HUES64 (cell line): ENCODE measurements at regions not wholly inside any gene's neighbourhood (a gene's known extent, or its start where the extent isn't known, plus 50 kb on each side); places are given as distances from the start of the nearest gene placed in this dataset.
"Not testable (repeated sequence)": the region's sequence is repeated elsewhere in the genome, so short reads cannot be mapped to it uniquely, and the experiment has no call there.

Experiments used
- H3K27ac ChIP-seq: 2 replicates; pipeline ENCODE4 v1.7.0; 2013; ENCODE audit warnings: low read depth, low read length, inconsistent platforms
- H3K27me3 ChIP-seq: 2 replicates; pipeline ENCODE4 v1.6.1; 2013; ENCODE audit warnings: mild to moderate bottlenecking, low read length; ENCODE audit not compliant: insufficient read depth
- H3K36me3 ChIP-seq: 2 replicates; pipeline ENCODE4 v1.6.1; 2013; ENCODE audit warnings: mild to moderate bottlenecking, low read length; ENCODE audit not compliant: insufficient read depth
- H3K4me1 ChIP-seq: 2 replicates; pipeline ENCODE4 v1.6.1; 2013; ENCODE audit warnings: mild to moderate bottlenecking, low read length, moderate library complexity; ENCODE audit not compliant: insufficient read depth
- H3K4me3 ChIP-seq: 2 replicates; pipeline ENCODE4 v1.5.1; 2013; ENCODE audit warnings: mild to moderate bottlenecking, low read length, moderate library complexity
- H3K9ac ChIP-seq: 2 replicates; pipeline ENCODE4 v1.6.1; 2013; ENCODE audit warnings: mild to moderate bottlenecking, low read depth, low read length
- H3K9me3 ChIP-seq: 2 replicates; pipeline ENCODE4 v1.6.1; 2013; ENCODE audit warnings: low read depth, low read length; ENCODE audit not compliant: insufficient read depth
- WGBS: fragments of 150-250, 120-280 bp; methylation state at CpG from one replicate; pipeline ENCODE4 v1.1.7; 2013; ENCODE audit warnings: missing lambda C conversion rate; 5-methylcytosine and 5-hydroxymethylcytosine counted together

DNA sequence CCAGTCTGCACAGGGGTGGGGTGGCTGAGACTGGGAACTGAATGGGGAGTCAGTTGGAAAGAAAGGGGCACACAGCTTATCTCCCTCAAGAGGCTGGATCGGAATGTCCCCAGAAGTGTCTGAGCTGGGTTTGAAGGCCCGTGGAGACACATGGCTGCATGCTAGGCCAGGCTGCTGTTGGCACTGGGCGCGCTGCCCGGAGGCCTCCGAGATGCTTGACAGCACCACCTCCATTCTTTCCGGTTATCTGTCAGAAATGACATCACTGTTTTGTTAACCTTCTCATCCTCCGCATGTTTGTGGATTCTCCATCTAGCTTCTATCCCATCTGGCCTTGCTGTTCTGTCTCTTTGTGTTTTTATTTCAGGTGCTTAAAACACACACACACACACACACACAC is 85.5 kb downstream of the APIP start:
- H3K4me3 ChIP-seq = no peak overlapping the region
- H3K9ac ChIP-seq = no peak overlapping the region
- no peaks in the 10 kb centered on the region for H3K36me3 ChIP-seq
- H3K9me3 ChIP-seq = no peaks in the 10 kb centered on the region
- H3K27me3 ChIP-seq = no peaks in the 10 kb centered on the region
- H3K4me1 ChIP-seq = peaks cover 3% of the 10 kb centered on the region; the same call in 1 of the 2 replicates
- no peak overlapping the region for H3K27ac ChIP-seq
- 91% methylated on average over 8 of the region's 8 CpGs for WGBS

GRCh38 chr11:34830035-34830434 is 86.1 kb downstream of the APIP start:
- Histone ChIP-seq H3K9ac (no peak overlapping the region), H3K9me3 (no peaks in the 10 kb centered on the region), H3K27ac (no peak overlapping the region), H3K4me1 (peaks cover 3% of the 10 kb centered on the region; the same call in 1 of the 2 replicates), H3K4me3 (no peak overlapping the region), H3K36me3 (no peaks in the 10 kb centered on the region), H3K27me3 (no peaks in the 10 kb centered on the region)
- 61% methylated on average over 5 of the region's 5 CpGs for WGBS

GRCh38 chr11:34827228-34827627 is 89.0 kb downstream of the APIP start:
- 91% methylated on average over 1 of the region's 1 CpG for WGBS
- no peak overlapping the region for H3K27ac ChIP-seq

GRCh38 chr11:34826384-34826726 is 89.8 kb downstream of the APIP start:
- WGBS = 75% methylated on average over 1 of the region's 1 CpG
- H3K36me3 ChIP-seq = no peaks in the 10 kb centered on the region
- no peak overlapping the region for H3K27ac ChIP-seq
- H3K27me3 ChIP-seq = no peaks in the 10 kb centered on the region
- no peak overlapping the region for H3K4me3 ChIP-seq
- no peak overlapping the region for H3K9ac ChIP-seq
- peaks cover 6% of the 10 kb centered on the region; the same call in 1 of the 2 replicates for H3K4me1 ChIP-seq
- no peaks in the 10 kb centered on the region for H3K9me3 ChIP-seq

More at GRCh38 chr11:34827228-34827627, 89.0 kb downstream of the APIP start:
- Histone ChIP-seq H3K9me3 (no peaks in the 10 kb centered on the region), H3K9ac (no peak overlapping the region), H3K4me1 (peaks cover 6% of the 10 kb centered on the region; the same call in 1 of the 2 replicates), H3K27me3 (no peaks in the 10 kb centered on the region), H3K4me3 (no peak overlapping the region), H3K36me3 (no peaks in the 10 kb centered on the region)

DNA sequence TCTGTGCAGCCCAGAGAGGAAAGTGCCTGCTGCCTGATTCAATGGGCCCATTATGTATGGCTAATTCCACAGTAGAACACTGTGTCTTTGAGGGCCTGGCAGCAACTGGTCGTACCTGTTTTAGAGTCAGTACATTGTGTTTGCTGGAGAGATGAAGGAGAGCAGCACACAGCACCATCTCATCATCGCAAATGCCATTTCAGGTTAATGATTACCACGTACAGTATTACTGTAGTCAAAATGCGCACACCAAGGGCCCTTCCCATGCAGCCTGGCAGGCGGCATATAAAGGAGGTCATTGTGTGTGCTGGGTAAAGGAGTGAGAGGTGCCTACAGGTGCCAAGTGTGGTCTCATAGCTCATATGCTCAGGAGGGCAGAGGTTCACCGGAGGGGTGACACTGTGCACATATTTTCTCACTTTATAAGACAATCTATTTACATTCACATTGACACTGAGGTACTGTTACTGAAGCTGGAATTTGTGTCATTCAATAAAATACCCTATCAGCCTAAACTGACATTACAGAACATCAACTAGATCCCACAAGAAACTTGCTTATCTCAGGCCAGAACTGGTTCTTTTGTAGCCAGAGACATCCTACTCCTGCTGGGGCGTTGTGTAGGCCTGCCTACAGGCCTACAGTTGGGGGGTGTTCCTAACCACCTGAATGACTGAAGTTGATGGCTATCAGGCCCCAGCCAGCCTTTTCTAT is 90.4 kb downstream of the APIP start:
- H3K9ac ChIP-seq = no peak overlapping the region
- no peaks in the 10 kb centered on the region for H3K36me3 ChIP-seq
- H3K9me3 ChIP-seq = no peaks in the 10 kb centered on the region
- WGBS = 89% methylated on average over 7 of the region's 7 CpGs
- H3K27ac ChIP-seq = no peak overlapping the region
- H3K27me3 ChIP-seq = no peaks in the 10 kb centered on the region
- no peak overlapping the region for H3K4me3 ChIP-seq
- H3K4me1 ChIP-seq = peaks cover 6% of the 10 kb centered on the region; the same call in 1 of the 2 replicates

DNA sequence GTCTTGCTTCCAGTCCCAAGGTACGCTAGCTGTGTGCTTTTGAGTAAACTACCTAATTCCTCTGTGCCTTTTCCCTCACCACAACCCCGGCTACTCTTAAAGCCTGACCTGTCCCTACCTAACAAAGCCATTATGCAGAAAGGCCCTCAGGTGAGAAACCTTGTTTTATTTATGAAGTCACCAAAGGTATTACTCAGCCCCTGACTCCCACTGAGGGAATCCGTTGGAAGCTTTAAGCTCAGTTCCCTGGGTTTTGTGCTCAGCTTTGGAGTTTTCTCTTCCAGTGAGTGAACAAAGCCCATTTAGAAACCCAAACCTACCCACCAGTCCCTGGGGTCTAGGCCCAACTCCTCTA is 90.9 kb downstream of the APIP start:
- Histone ChIP-seq H3K27ac (no peak overlapping the region), H3K9me3 (no peaks in the 10 kb centered on the region), H3K27me3 (no peaks in the 10 kb centered on the region), H3K9ac (no peak overlapping the region), H3K4me3 (no peak overlapping the region), H3K36me3 (no peaks in the 10 kb centered on the region), H3K4me1 (peaks cover 6% of the 10 kb centered on the region; the same call in 1 of the 2 replicates)
- WGBS = 62% methylated on average over 3 of the region's 3 CpGs

GRCh38 chr11:34824425-34824824 is 91.8 kb downstream of the APIP start:
- Histone ChIP-seq H3K4me1 (peaks cover 6% of the 10 kb centered on the region; the same call in 1 of the 2 replicates), H3K36me3 (no peaks in the 10 kb centered on the region), H3K27ac (no peak overlapping the region), H3K9me3 (no peaks in the 10 kb centered on the region), H3K27me3 (no peaks in the 10 kb centered on the region), H3K4me3 (no peak overlapping the region), H3K9ac (no peak overlapping the region)

- H3K4me1 ChIP-seq = peaks cover 6% of the 10 kb centered on the region; the same call in 1 of the 2 replicates
- no peaks in the 10 kb centered on the region for H3K36me3 ChIP-seq
- H3K27ac ChIP-seq = no peak overlapping the region
- no peak overlapping the region for H3K9ac ChIP-seq
- H3K9me3 ChIP-seq = peaks cover 4% of the 10 kb centered on the region; the same call in 1 of the 2 replicates
- WGBS = 84% methylated on average over 2 of the region's 2 CpGs
- H3K4me3 ChIP-seq = no peak overlapping the region
- no peaks in the 10 kb centered on the region for H3K27me3 ChIP-seq
Observed at GRCh38 chr11:34823639-34824038, 92.5 kb downstream of the APIP start.

DNA sequence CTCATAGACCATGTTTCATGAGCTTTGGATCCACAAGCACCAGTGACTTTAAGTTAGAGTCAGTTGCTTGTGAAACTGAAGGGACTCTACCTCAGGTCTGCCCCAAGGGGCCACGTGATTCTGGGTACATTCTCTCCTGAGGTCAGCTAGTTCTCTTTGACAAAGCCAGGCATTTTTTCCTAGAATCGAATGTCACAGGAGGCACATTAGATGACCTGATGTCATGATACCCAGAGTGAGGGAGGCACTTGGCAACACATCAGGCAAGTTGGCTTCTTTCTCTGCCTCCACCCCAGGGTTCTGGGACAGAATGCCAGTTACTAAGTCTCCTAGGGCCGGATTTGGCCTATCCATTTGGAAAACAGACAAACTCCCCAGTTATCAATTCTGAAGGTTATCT is 93.0 kb downstream of the APIP start:
- Histone ChIP-seq H3K27me3 (no peaks in the 10 kb centered on the region), H3K36me3 (no peaks in the 10 kb centered on the region), H3K9ac (no peak overlapping the region), H3K27ac (no peak overlapping the region), H3K4me3 (no peak overlapping the region), H3K4me1 (peaks cover 6% of the 10 kb centered on the region; the same call in 1 of the 2 replicates), H3K9me3 (peaks cover 4% of the 10 kb centered on the region; the same call in 1 of the 2 replicates)
- WGBS = 89% methylated on average over 3 of the region's 3 CpGs

GRCh38 chr11:34819740-34820482 is 96.3 kb downstream of the APIP start:
- Histone ChIP-seq H3K36me3 (no peaks in the 10 kb centered on the region), H3K4me3 (no peak overlapping the region), H3K4me1 (peaks cover 3% of the 10 kb centered on the region; the same call in 1 of the 2 replicates), H3K27me3 (no peaks in the 10 kb centered on the region), H3K9me3 (peaks cover 4% of the 10 kb centered on the region; the same call in 1 of the 2 replicates), H3K27ac (no peak overlapping the region), H3K9ac (no peak overlapping the region)
- 91% methylated on average over 6 of the region's 6 CpGs for WGBS

DNA sequence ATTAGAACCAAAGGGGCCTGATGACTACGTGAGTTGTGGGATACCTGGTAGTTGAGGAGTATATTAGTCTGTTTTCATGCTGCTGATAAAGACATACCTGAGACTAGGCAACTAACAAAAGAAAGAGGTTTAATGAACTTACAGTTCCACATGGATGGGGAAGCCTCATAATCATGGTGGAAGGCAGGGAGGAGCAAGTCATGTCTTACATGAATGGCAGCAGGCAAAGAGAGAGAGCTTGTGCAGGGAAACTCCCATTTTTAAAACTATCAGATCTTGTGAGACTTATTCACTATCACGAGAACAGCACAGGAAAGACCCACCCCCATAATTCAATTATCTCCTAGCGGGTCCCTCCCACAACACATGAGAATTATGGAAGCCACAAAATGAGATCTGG is 98.4 kb downstream of the APIP start:
- not testable (repeated sequence) for H3K9ac ChIP-seq, H3K36me3 ChIP-seq, H3K4me3 ChIP-seq, H3K9me3 ChIP-seq, H3K27me3 ChIP-seq, H3K4me1 ChIP-seq, H3K27ac ChIP-seq
- WGBS = 90% methylated on average over 3 of the region's 3 CpGs
